ENCODE measurements at regions not wholly inside any gene's neighbourhood (a gene's known extent, or its start where the extent isn't known, plus 50 kb on each side); places are given as distances from the start of the nearest gene placed in this dataset.

DNA sequence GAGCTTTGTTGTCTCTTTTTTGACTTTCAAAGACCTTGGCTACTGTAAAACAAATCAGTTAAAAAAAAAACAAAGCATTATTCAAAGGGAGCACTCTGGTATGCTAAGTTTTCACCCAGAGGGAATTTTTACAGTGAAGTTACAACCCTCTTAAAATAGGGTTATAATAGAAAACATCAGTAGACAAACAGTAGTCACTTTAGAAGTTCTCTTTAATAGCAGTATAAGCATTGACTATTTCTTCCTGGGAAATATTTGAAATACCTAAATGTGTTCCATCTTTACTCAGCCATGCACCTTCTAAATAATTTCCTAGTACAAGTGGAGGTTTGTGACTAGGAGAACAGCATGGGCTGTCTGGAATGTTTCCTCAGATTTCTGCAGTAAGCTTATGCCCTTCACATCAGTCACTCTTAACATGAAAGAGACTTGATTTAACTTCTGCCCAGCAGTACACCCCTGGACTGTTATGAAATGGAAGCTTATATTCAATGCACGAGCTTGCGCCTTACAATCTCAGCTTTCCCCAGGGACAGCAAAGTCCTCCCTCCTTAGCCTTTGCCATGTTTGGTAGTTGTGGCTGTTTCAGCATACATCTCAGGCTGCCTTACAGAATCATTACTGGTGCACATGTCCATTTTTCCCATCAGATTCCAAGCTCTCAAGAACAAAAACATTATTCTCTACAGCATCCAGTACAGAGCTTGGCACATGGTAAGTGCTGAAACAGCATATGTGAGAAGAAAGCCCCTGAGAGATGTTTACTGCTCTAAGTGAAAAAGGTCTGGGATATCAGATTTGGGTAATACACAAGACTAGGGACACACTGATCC is 191.5 kb downstream of the ZNF608 start:
- Histone ChIP-seq H3K9me3 (ENCODE audit: control insufficient read depth, insufficient read depth, low read depth, low read length) (no peaks in the 10 kb centered on the region), H3K27ac (ENCODE audit: extremely low read depth, low read depth, low read length) (no peak overlapping the region), H3K36me3 (ENCODE audit: control insufficient read depth in 2 of 2, insufficient read depth in 1 of 2, low read length in 2 of 2) (no peaks in the 10 kb centered on the region; a peak in 1 of 3 replicates), H3K4me3 (ENCODE audit: low read depth, low read length) (no peak overlapping the region), H3K4me1 (ENCODE audit: control insufficient read depth, insufficient read depth, low read length) (no peaks in the 10 kb centered on the region)
- TF ChIP-seq ZNF114 (tag by site-specific recombination; IDR thresholded peaks at IDR 0.05) (no peak), BCL11A (tag by site-specific recombination; IDR thresholded peaks at IDR 0.05; ENCODE audit: low read depth) (no peak), ZNF423 (tag by site-specific recombination; IDR thresholded peaks at IDR 0.05) (no peak), KLF1 (tag by site-specific recombination; IDR thresholded peaks at IDR 0.05) (no peak), ZNF529 (tag by site-specific recombination; IDR thresholded peaks at IDR 0.05; ENCODE audit: insufficient replicate concordance) (no peak), ZNF112 (tag by site-specific recombination; IDR thresholded peaks at IDR 0.05) (no peak), MEIS1 (CRISPR knock-in tag; IDR thresholded peaks at IDR 0.05; ENCODE audit: borderline replicate concordance) (no peak), ZNF830 (tag by site-specific recombination; IDR thresholded peaks at IDR 0.05; ENCODE audit: low read depth) (no peak), ZNF274 (IDR thresholded peaks at IDR 0.05; ENCODE audit: low read length) (no peak), ZNF274 (tag by site-specific recombination; IDR thresholded peaks at IDR 0.05; ENCODE audit: borderline replicate concordance) (no peak)
- TF ChIP-seq, protein P1, sequence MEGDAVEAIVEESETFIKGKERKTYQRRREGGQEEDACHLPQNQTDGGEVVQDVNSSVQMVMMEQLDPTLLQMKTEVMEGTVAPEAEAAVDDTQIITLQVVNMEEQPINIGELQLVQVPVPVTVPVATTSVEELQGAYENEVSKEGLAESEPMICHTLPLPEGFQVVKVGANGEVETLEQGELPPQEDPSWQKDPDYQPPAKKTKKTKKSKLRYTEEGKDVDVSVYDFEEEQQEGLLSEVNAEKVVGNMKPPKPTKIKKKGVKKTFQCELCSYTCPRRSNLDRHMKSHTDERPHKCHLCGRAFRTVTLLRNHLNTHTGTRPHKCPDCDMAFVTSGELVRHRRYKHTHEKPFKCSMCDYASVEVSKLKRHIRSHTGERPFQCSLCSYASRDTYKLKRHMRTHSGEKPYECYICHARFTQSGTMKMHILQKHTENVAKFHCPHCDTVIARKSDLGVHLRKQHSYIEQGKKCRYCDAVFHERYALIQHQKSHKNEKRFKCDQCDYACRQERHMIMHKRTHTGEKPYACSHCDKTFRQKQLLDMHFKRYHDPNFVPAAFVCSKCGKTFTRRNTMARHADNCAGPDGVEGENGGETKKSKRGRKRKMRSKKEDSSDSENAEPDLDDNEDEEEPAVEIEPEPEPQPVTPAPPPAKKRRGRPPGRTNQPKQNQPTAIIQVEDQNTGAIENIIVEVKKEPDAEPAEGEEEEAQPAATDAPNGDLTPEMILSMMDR (tag by site-specific recombination; IDR thresholded peaks at IDR 0.05), result no peak
- TF ChIP-seq, protein P2, sequence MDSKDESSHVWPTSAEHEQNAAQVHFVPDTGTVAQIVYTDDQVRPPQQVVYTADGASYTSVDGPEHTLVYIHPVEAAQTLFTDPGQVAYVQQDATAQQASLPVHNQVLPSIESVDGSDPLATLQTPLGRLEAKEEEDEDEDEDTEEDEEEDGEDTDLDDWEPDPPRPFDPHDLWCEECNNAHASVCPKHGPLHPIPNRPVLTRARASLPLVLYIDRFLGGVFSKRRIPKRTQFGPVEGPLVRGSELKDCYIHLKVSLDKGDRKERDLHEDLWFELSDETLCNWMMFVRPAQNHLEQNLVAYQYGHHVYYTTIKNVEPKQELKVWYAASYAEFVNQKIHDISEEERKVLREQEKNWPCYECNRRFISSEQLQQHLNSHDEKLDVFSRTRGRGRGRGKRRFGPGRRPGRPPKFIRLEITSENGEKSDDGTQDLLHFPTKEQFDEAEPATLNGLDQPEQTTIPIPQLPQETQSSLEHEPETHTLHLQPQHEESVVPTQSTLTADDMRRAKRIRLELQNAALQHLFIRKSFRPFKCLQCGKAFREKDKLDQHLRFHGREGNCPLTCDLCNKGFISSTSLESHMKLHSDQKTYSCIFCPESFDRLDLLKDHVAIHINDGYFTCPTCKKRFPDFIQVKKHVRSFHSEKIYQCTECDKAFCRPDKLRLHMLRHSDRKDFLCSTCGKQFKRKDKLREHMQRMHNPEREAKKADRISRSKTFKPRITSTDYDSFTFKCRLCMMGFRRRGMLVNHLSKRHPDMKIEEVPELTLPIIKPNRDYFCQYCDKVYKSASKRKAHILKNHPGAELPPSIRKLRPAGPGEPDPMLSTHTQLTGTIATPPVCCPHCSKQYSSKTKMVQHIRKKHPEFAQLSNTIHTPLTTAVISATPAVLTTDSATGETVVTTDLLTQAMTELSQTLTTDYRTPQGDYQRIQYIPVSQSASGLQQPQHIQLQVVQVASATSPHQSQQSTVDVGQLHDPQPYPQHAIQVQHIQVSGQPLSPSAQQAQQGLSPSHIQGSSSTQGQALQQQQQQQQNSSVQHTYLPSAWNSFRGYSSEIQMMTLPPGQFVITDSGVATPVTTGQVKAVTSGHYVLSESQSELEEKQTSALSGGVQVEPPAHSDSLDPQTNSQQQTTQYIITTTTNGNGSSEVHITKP (tag by site-specific recombination; IDR thresholded peaks at IDR 0.05), result no peak
- TF ChIP-seq, protein P3, sequence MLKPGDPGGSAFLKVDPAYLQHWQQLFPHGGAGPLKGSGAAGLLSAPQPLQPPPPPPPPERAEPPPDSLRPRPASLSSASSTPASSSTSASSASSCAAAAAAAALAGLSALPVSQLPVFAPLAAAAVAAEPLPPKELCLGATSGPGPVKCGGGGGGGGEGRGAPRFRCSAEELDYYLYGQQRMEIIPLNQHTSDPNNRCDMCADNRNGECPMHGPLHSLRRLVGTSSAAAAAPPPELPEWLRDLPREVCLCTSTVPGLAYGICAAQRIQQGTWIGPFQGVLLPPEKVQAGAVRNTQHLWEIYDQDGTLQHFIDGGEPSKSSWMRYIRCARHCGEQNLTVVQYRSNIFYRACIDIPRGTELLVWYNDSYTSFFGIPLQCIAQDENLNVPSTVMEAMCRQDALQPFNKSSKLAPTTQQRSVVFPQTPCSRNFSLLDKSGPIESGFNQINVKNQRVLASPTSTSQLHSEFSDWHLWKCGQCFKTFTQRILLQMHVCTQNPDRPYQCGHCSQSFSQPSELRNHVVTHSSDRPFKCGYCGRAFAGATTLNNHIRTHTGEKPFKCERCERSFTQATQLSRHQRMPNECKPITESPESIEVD (tag by site-specific recombination; IDR thresholded peaks at IDR 0.05), result no peak
- TF ChIP-seq, protein P4, sequence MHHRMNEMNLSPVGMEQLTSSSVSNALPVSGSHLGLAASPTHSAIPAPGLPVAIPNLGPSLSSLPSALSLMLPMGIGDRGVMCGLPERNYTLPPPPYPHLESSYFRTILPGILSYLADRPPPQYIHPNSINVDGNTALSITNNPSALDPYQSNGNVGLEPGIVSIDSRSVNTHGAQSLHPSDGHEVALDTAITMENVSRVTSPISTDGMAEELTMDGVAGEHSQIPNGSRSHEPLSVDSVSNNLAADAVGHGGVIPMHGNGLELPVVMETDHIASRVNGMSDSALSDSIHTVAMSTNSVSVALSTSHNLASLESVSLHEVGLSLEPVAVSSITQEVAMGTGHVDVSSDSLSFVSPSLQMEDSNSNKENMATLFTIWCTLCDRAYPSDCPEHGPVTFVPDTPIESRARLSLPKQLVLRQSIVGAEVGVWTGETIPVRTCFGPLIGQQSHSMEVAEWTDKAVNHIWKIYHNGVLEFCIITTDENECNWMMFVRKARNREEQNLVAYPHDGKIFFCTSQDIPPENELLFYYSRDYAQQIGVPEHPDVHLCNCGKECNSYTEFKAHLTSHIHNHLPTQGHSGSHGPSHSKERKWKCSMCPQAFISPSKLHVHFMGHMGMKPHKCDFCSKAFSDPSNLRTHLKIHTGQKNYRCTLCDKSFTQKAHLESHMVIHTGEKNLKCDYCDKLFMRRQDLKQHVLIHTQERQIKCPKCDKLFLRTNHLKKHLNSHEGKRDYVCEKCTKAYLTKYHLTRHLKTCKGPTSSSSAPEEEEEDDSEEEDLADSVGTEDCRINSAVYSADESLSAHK (tag by site-specific recombination; IDR thresholded peaks at IDR 0.05), result no peak
- TF ChIP-seq, protein P5, sequence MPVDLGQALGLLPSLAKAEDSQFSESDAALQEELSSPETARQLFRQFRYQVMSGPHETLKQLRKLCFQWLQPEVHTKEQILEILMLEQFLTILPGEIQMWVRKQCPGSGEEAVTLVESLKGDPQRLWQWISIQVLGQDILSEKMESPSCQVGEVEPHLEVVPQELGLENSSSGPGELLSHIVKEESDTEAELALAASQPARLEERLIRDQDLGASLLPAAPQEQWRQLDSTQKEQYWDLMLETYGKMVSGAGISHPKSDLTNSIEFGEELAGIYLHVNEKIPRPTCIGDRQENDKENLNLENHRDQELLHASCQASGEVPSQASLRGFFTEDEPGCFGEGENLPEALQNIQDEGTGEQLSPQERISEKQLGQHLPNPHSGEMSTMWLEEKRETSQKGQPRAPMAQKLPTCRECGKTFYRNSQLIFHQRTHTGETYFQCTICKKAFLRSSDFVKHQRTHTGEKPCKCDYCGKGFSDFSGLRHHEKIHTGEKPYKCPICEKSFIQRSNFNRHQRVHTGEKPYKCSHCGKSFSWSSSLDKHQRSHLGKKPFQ (tag by site-specific recombination; IDR thresholded peaks at IDR 0.05), result no peak
- TF ChIP-seq, protein P6, sequence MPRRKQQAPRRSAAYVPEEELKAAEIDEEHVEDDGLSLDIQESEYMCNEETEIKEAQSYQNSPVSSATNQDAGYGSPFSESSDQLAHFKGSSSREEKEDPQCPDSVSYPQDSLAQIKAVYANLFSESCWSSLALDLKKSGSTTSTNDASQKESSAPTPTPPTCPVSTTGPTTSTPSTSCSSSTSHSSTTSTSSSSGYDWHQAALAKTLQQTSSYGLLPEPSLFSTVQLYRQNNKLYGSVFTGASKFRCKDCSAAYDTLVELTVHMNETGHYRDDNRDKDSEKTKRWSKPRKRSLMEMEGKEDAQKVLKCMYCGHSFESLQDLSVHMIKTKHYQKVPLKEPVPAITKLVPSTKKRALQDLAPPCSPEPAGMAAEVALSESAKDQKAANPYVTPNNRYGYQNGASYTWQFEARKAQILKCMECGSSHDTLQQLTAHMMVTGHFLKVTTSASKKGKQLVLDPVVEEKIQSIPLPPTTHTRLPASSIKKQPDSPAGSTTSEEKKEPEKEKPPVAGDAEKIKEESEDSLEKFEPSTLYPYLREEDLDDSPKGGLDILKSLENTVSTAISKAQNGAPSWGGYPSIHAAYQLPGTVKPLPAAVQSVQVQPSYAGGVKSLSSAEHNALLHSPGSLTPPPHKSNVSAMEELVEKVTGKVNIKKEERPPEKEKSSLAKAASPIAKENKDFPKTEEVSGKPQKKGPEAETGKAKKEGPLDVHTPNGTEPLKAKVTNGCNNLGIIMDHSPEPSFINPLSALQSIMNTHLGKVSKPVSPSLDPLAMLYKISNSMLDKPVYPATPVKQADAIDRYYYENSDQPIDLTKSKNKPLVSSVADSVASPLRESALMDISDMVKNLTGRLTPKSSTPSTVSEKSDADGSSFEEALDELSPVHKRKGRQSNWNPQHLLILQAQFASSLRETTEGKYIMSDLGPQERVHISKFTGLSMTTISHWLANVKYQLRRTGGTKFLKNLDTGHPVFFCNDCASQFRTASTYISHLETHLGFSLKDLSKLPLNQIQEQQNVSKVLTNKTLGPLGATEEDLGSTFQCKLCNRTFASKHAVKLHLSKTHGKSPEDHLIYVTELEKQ (tag by site-specific recombination; IDR thresholded peaks at IDR 0.05; ENCODE audit: borderline replicate concordance), result no peak
- ChIA-PET CTCF (interaction anchor here (0.6 kb wide), 1 partner anchor 251 kb away, joined by 3 read pairs; no protein-coding TSS in a partner anchor), POLR2A (no interaction called here)

All from HEK293 (cell line).